ENCODE measurements at regions not wholly inside any gene's neighbourhood (a gene's known extent, or its start where the extent isn't known, plus 50 kb on each side); places are given as distances from the start of the nearest gene placed in this dataset.

- Mint-ChIP-seq H3K27me3 (no peaks in the 10 kb centered on the region), H3K4me3 (no peak overlapping the region), H3K27ac (no peak overlapping the region), H3K36me3 (ENCODE audit: low read depth) (no peaks in the 10 kb centered on the region), H3K9me3 (ENCODE audit: low read depth) (peaks cover 2% of the 10 kb centered on the region), H3K4me1 (peaks cover 59% of the 10 kb centered on the region)
- no peak for DNase-seq
- ChIA-PET CTCF (no interaction called here), POLR2A (no interaction called here)
- intact Hi-C loops (cut with DNase I, micrococcal nuclease): loop anchor here in 1 of 2 experiments (5.0 kb wide), 1 partner anchor 209 kb away; no protein-coding TSS in a partner anchor
- ATAC-seq: no peak
These were observed 80.9 kb upstream of the SLC38A2 start for GRCh38 chr12:46453428-46453827.

GRCh38 chr12:46452776-46453175, 80.2 kb upstream of the SLC38A2 start:
- no peak for ATAC-seq
- intact Hi-C loops (cut with DNase I, micrococcal nuclease): loop anchor here in 1 of 2 experiments (5.0 kb wide), 1 partner anchor 210 kb away; no protein-coding TSS in a partner anchor
- Mint-ChIP-seq H3K4me1 (peaks cover 52% of the 10 kb centered on the region), H3K4me3 (no peak overlapping the region), H3K36me3 (ENCODE audit: low read depth) (no peaks in the 10 kb centered on the region), H3K9me3 (ENCODE audit: low read depth) (peaks cover 2% of the 10 kb centered on the region), H3K27me3 (no peaks in the 10 kb centered on the region), H3K27ac (no peak overlapping the region)
- no peak for DNase-seq
- POLR2A ChIA-PET: no interaction called here
- CTCF ChIA-PET: no interaction called here

- CTCF ChIA-PET: no interaction called here
- Mint-ChIP-seq H3K4me3 (no peak overlapping the region), H3K27me3 (no peaks in the 10 kb centered on the region), H3K36me3 (ENCODE audit: low read depth) (no peaks in the 10 kb centered on the region), H3K27ac (no peak overlapping the region), H3K9me3 (ENCODE audit: low read depth) (peaks cover 2% of the 10 kb centered on the region), H3K4me1 (peaks cover 52% of the 10 kb centered on the region)
- ATAC-seq: no peak
- intact Hi-C loops (cut with DNase I, micrococcal nuclease): loop anchor here in 1 of 2 experiments (5.0 kb wide), 1 partner anchor 210 kb away; no protein-coding TSS in a partner anchor
- POLR2A ChIA-PET: no interaction called here
- no peak for DNase-seq
These were observed 79.6 kb upstream of the SLC38A2 start for GRCh38 chr12:46452061-46452615.

DNA sequence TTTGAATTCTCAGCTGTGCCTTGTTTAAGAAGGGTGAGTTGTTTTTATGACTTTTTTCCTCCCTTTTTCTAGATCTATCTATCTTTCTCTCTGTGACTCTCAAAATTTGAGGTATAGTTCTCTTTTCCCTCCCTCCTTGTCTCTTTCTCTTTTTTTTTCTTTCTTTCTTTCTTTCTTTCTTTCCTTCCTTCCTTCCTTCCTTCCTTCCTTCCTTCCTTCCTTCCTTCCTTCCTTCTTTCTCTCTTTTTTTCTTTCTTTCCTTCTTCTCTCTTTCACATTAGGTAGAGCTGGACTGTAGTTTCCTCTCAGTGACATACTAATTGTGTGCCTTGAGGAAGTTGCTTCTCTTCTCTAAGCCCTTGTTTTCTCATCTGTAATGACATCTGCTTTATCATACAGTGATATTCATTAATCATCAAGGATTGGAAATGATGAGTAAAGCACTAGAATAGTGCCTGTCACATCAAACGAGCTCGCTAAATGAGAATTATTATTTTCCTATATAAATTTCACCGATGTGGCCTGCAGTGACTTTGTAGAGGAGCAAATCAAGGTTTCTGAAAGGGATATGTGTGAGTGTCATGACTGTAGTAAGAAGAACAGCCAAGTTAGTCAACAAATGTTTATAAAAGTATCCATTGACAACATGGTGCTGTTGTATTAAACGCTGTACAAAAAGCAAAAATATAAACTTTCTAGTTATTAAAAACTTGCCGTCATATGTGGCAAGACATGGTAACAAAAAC, 78.9 kb upstream of the SLC38A2 start:
- ATAC-seq (peak; percentile 79), DNase-seq (no peak)
- Mint-ChIP-seq H3K36me3 (ENCODE audit: low read depth) (no peaks in the 10 kb centered on the region), H3K4me1 (peaks cover 49% of the 10 kb centered on the region), H3K9me3 (ENCODE audit: low read depth) (peaks cover 2% of the 10 kb centered on the region), H3K27me3 (no peaks in the 10 kb centered on the region), H3K27ac (peak overlapping the region; percentile 94), H3K4me3 (no peak overlapping the region)
- ChIA-PET CTCF (interaction anchor here (0.5 kb wide), 1 partner anchor 68 kb away, joined by 3 read pairs; no protein-coding TSS in a partner anchor), POLR2A (interaction anchor here (0.7 kb wide), 1 partner anchor 98 kb away, joined by 3 read pairs; no protein-coding TSS in a partner anchor)
- intact Hi-C loops (cut with DNase I, micrococcal nuclease): loop anchor here in 1 of 2 experiments (5.0 kb wide), 1 partner anchor 211 kb away; no protein-coding TSS in a partner anchor

DNA sequence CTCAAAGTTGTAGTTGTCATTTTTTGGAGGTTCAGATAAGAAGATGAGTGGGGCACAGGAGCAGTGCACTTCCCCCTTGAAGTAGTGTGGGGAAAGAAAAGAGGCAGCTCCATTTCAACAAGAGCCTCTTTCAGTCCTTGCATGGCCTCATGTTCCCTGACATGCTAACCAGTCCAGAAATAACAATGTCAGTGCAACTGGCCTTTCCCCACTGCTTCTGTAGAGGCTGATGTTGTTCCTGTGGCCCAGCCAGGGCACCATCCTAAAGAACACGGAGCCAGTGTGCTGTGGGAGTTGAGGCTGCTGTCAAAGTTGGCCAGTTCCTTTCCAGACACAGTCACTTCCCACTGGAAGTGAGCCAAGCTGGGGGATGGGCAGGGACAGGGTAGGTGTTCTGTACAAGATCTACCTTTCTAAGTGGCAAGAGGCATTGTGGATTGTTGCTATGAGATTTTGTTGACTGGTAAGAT, 77.7 kb upstream of the SLC38A2 start:
- no peak for DNase-seq
- ATAC-seq: no peak
- H3K27ac Mint-ChIP-seq: peak overlapping the region; percentile 56
- no peak overlapping the region for H3K4me3 Mint-ChIP-seq
- H3K4me1 Mint-ChIP-seq: peaks cover 42% of the 10 kb centered on the region
- H3K9me3 Mint-ChIP-seq (ENCODE audit: low read depth): peaks cover 2% of the 10 kb centered on the region
- no peaks in the 10 kb centered on the region for H3K27me3 Mint-ChIP-seq
- intact Hi-C loops (cut with DNase I, micrococcal nuclease): loop anchor here in 1 of 2 experiments (5.0 kb wide), 1 partner anchor 212 kb away; no protein-coding TSS in a partner anchor
- CTCF ChIA-PET: no interaction called here
- H3K36me3 Mint-ChIP-seq (ENCODE audit: low read depth): no peaks in the 10 kb centered on the region
- POLR2A ChIA-PET: no interaction called here

GRCh38 chr12:46449856-46450255, 77.3 kb upstream of the SLC38A2 start:
- ChIA-PET CTCF (no interaction called here), POLR2A (no interaction called here)
- ATAC-seq (no peak), DNase-seq (no peak)
- H3K27me3 Mint-ChIP-seq: no peaks in the 10 kb centered on the region
- intact Hi-C loops (cut with DNase I, micrococcal nuclease): loop anchor here in 1 of 2 experiments (5.0 kb wide), 1 partner anchor 212 kb away; no protein-coding TSS in a partner anchor
- H3K4me1 Mint-ChIP-seq: peaks cover 40% of the 10 kb centered on the region
- H3K4me3 Mint-ChIP-seq: no peak overlapping the region
- H3K9me3 Mint-ChIP-seq (ENCODE audit: low read depth): peaks cover 2% of the 10 kb centered on the region
- H3K36me3 Mint-ChIP-seq (ENCODE audit: low read depth): no peaks in the 10 kb centered on the region
- peak overlapping the region; percentile 3 for H3K27ac Mint-ChIP-seq

GRCh38 chr12:46449316-46449715, 76.7 kb upstream of the SLC38A2 start:
- Mint-ChIP-seq H3K9me3 (ENCODE audit: low read depth) (peaks cover 2% of the 10 kb centered on the region), H3K27ac (no peak overlapping the region), H3K4me3 (no peak overlapping the region), H3K27me3 (no peaks in the 10 kb centered on the region), H3K36me3 (ENCODE audit: low read depth) (no peaks in the 10 kb centered on the region), H3K4me1 (peaks cover 36% of the 10 kb centered on the region)
- CTCF ChIA-PET: no interaction called here
- intact Hi-C loops (cut with DNase I, micrococcal nuclease): no loop called here
- POLR2A ChIA-PET: no interaction called here
- no peak for DNase-seq
- no peak for ATAC-seq

GRCh38 chr12:46446645-46447044, 74.1 kb upstream of the SLC38A2 start:
- intact Hi-C loops (cut with DNase I, micrococcal nuclease): no loop called here
- ChIA-PET CTCF (no interaction called here), POLR2A (no interaction called here)
- Mint-ChIP-seq H3K27me3 (no peaks in the 10 kb centered on the region), H3K27ac (no peak overlapping the region), H3K4me3 (no peak overlapping the region), H3K4me1 (peaks cover 34% of the 10 kb centered on the region), H3K36me3 (ENCODE audit: low read depth) (no peaks in the 10 kb centered on the region), H3K9me3 (ENCODE audit: low read depth) (peaks cover 2% of the 10 kb centered on the region)
- no peak for ATAC-seq
- no peak for DNase-seq

GRCh38 chr12:46445551-46446235, 73.1 kb upstream of the SLC38A2 start:
- no peak overlapping the region for H3K27ac Mint-ChIP-seq
- DNase-seq: no peak
- peaks cover 2% of the 10 kb centered on the region for H3K9me3 Mint-ChIP-seq (ENCODE audit: low read depth)
- CTCF ChIA-PET: interaction anchor here (0.7 to 0.8 kb wide), 3 partner anchors 10 to 1295 kb away, joined by 3 to 4 read pairs (median 3); no protein-coding TSS in a partner anchor
- intact Hi-C loops (cut with DNase I, micrococcal nuclease): no loop called here
- H3K27me3 Mint-ChIP-seq: no peaks in the 10 kb centered on the region
- ATAC-seq: no peak
- POLR2A ChIA-PET: no interaction called here
- H3K4me3 Mint-ChIP-seq: no peak overlapping the region
- peaks cover 26% of the 10 kb centered on the region for H3K4me1 Mint-ChIP-seq
- no peaks in the 10 kb centered on the region for H3K36me3 Mint-ChIP-seq (ENCODE audit: low read depth)

GRCh38 chr12:46445093-46445492, 72.5 kb upstream of the SLC38A2 start:
- ChIA-PET POLR2A (no interaction called here), CTCF (interaction anchor here (0.6 to 0.8 kb wide), 4 partner anchors 11 to 1294 kb away, joined by 3 to 4 read pairs (median 3); no protein-coding TSS in a partner anchor)
- intact Hi-C loops (cut with DNase I, micrococcal nuclease): no loop called here
- no peak for DNase-seq
- ATAC-seq: no peak
- no peak overlapping the region for H3K4me3 Mint-ChIP-seq
- peaks cover 2% of the 10 kb centered on the region for H3K9me3 Mint-ChIP-seq (ENCODE audit: low read depth)
- H3K4me1 Mint-ChIP-seq: peaks cover 20% of the 10 kb centered on the region
- no peaks in the 10 kb centered on the region for H3K27me3 Mint-ChIP-seq
- H3K27ac Mint-ChIP-seq: no peak overlapping the region
- no peaks in the 10 kb centered on the region for H3K36me3 Mint-ChIP-seq (ENCODE audit: low read depth)

DNA sequence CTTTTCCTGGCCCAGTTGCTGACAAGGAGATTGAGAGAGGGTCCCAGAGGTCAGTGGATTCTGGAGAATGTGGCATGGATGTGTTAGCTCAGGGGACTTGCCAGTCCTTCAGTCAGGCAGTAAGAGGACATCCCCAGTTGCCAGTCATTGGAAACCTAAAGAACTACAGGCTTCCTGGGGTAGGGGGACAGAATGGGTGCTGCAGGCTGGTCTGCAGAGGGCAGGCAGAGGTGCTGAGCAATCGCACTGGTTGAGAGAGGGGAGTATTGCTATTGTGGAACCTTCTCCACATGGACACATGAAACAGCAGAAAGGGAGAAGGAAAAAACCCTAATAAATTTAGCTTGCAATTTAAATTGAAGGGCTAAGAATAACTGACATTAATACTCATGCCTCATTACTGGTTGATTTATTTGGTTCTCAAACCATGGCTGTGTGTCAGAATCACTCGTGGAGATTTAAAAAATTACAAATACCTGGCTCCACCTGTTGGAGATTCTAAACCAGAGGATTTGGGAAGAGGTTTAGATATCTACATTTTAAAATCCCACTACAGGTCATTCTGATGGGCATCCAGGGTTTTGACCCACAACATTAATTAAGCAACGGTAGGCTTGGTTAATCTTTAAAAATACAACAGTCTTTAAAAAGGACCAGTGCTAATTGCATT, 71.2 kb upstream of the SLC38A2 start:
- H3K4me3 Mint-ChIP-seq: no peak overlapping the region
- peaks cover 10% of the 10 kb centered on the region for H3K4me1 Mint-ChIP-seq
- intact Hi-C loops (cut with DNase I, micrococcal nuclease): no loop called here
- POLR2A ChIA-PET: no interaction called here
- no peak overlapping the region for H3K27ac Mint-ChIP-seq
- CTCF ChIA-PET: interaction anchor here (1.2 kb wide), 1 partner anchor 14 kb away, joined by 3 read pairs; no protein-coding TSS in a partner anchor
- no peaks in the 10 kb centered on the region for H3K9me3 Mint-ChIP-seq (ENCODE audit: low read depth)
- no peaks in the 10 kb centered on the region for H3K27me3 Mint-ChIP-seq
- ATAC-seq: no peak
- H3K36me3 Mint-ChIP-seq (ENCODE audit: low read depth): no peaks in the 10 kb centered on the region
- no peak for DNase-seq

Measured in activated CD4-positive, alpha-beta T cell treated with anti-CD3 and anti-CD28 coated beads for 36 hours (primary cell).